IPS-18a (cell line): ENCODE measurements at regions not wholly inside any gene's neighbourhood (a gene's known extent, or its start where the extent isn't known, plus 50 kb on each side); places are given as distances from the start of the nearest gene placed in this dataset.
"Not testable (repeated sequence)": the region's sequence is repeated elsewhere in the genome, so short reads cannot be mapped to it uniquely, and the experiment has no call there.

Source experiments
- H3K27ac ChIP-seq: one replicate; pipeline ENCODE4 v1.5.1; 2013; ENCODE audit warnings: low read length
- H3K27me3 ChIP-seq: one replicate; pipeline ENCODE4 v1.6.1; 2013; ENCODE audit warnings: mild to moderate bottlenecking, low read length; ENCODE audit not compliant: control insufficient read depth, insufficient read depth
- H3K36me3 ChIP-seq: one replicate; pipeline ENCODE4 v1.6.1; 2013; ENCODE audit warnings: low read depth, low read length; ENCODE audit not compliant: control insufficient read depth
- H3K4me1 ChIP-seq: one replicate; pipeline ENCODE4 v1.6.1; 2013; ENCODE audit warnings: low read depth, low read length; ENCODE audit not compliant: control insufficient read depth
- H3K4me3 ChIP-seq: one replicate; pipeline ENCODE4 v1.5.1; 2013; ENCODE audit warnings: low read length
- H3K9ac ChIP-seq: one replicate; pipeline ENCODE4 v1.6.1; 2013; ENCODE audit warnings: mild to moderate bottlenecking, low read length, moderate library complexity
- H3K9me3 ChIP-seq: one replicate; pipeline ENCODE4 v1.6.1; 2013; ENCODE audit warnings: low read depth, low read length; ENCODE audit not compliant: control insufficient read depth

DNA sequence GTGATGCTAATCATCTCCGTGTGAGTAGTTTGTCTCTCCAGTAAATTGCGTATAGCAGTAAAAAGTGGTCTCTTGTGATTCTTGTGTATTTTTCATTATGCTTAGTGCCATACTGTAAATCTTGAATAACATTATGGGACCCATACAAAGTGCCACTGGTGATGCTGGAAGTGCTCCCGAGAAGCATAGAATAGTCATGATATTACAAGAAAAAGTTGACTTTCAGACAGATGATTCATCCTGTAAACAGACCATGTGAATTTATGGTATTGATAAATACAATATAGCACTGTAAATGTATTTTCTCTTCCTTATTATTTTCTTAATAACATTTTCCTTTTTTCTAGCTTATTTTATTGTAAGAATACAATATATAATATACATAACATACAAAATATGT, 74.6 kb upstream of the CDK6 start:
- no peak overlapping the region for H3K9ac ChIP-seq
- H3K4me3 ChIP-seq: no peak overlapping the region
- no peaks in the 10 kb centered on the region for H3K36me3 ChIP-seq
- H3K27ac ChIP-seq: no peak overlapping the region
- H3K4me1 ChIP-seq: no peaks in the 10 kb centered on the region
- H3K27me3 ChIP-seq: no peaks in the 10 kb centered on the region
- no peaks in the 10 kb centered on the region for H3K9me3 ChIP-seq

DNA sequence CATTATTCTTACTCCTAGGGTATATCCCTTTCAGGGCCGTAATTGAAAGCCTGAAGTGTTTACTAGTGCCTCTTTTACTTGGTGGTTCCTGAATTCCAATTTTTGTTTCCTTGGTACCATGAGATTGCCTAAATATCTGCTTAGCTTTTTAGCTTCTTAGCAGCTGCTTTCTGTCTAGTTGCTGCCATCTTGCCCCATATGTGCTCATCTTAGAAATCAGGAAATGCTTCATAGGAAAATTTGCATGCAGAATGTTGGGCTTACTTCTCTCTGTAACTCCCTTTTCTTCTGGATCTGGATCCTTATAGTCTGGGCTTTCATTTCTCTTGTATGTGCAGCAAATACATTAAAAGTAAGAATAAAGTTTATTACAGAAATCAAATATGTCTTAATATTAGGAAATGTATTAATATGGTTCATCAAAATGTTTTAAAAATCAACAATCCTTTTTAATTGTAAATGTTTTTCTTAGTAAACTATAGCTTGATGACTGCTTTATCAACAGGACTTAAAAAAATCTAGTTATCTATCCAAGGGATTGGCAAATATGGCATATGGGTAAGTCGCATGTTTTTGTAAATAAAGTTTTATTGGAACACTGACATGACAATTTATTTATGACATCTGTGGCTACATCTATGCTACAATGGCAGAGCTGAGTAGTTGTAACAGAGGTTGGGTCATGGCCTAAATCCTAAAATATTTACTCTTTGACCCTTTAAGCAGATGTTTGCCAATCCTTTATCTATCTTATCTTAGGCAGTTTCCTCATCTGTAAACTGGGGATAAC, 73.5 kb upstream of the CDK6 start:
- Histone ChIP-seq H3K36me3 (no peaks in the 10 kb centered on the region), H3K27ac (no peak overlapping the region), H3K9ac (no peak overlapping the region), H3K4me1 (no peaks in the 10 kb centered on the region), H3K9me3 (no peaks in the 10 kb centered on the region), H3K27me3 (no peaks in the 10 kb centered on the region), H3K4me3 (no peak overlapping the region)

DNA sequence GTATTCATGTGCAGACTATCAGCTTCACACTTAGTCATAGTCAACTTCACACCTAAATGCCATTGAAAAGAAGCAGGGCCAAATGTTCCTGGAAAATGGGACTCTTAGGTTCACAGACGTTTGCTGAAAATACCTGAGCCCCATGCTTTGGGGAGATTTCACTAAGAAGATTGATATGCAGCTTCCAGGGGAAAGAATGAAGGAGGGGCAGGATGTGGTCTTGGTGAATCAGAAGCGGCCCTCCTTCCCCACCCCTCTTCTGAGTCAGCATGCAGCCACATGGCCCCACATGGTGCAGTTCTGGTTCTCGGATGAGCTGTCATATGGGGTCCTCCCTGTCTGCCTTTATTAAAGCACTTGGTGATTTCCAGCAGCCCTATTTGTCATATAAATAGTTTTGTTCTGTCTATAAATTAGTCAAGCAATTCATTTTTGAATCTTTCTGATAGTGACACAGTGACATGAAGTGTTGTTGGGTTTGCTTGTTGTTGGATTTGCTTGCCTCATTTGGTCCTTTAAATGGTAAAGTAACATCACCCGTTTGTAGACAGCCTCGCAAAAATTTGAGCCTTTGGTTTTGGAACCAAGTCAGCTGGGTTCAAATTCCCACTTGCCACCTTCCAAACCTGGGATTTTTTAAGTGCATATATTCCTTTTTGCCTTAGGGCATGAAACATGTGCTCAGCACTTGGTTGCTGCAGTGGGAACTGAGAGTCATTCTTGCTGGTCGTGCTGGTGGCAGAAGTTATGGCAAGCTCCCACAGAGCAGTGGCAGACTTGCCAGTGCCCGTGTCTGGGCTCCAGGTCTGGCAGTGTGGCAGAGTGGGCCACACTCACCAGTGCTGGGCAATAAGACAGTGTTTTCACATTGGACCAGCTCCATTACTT, 68.1 kb upstream of the CDK6 start:
- Histone ChIP-seq H3K4me1 (no peaks in the 10 kb centered on the region), H3K9ac (no peak overlapping the region), H3K36me3 (no peaks in the 10 kb centered on the region), H3K27me3 (no peaks in the 10 kb centered on the region), H3K4me3 (no peak overlapping the region), H3K27ac (no peak overlapping the region), H3K9me3 (no peaks in the 10 kb centered on the region)

DNA sequence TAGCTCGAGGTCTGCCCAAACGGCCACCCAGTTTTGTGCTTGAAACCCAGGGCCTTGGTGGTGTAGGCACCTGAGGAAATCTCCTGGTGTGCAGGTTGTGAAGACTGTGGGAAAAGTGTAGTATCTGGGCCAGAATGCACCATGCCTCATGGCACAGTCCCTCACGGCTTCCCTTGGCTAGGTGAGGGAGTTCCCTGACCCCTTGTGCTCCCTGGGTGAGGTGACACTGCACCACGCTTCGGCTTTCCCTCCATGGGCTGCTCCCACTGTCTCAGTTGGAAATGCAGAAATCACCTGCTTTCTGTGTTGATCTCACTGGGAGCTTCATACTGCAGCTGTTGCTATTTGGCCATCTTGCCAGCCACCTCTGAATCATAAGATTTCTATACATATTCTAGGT, 62.4 kb upstream of the CDK6 start:
- H3K9ac ChIP-seq: no peak overlapping the region
- H3K9me3 ChIP-seq: no peaks in the 10 kb centered on the region
- H3K27ac ChIP-seq: no peak overlapping the region
- no peaks in the 10 kb centered on the region for H3K4me1 ChIP-seq
- no peaks in the 10 kb centered on the region for H3K27me3 ChIP-seq
- no peaks in the 10 kb centered on the region for H3K36me3 ChIP-seq
- no peak overlapping the region for H3K4me3 ChIP-seq

DNA sequence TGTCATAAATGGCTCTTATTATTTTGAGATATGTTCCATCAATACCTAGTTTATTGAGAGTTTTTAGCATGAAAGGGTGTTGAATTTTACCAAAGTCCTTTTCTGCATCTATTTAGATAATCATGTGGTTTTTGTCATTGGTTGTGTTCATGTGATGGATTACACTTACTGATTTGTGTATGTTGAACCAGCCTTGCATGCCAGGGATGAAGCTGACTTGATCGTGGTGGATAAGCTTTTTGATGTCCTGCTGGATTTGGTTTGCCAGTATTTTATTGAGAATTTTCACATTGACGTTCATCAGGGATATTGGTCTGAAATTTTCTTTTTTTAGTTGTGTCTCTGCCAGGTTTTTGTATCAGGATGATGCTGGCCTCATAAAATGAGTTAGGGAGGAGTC, 58.5 kb upstream of the CDK6 start:
- H3K9me3 ChIP-seq, H3K4me3 ChIP-seq, H3K4me1 ChIP-seq, H3K27me3 ChIP-seq, H3K27ac ChIP-seq, H3K9ac ChIP-seq, H3K36me3 ChIP-seq: not testable (repeated sequence)

DNA sequence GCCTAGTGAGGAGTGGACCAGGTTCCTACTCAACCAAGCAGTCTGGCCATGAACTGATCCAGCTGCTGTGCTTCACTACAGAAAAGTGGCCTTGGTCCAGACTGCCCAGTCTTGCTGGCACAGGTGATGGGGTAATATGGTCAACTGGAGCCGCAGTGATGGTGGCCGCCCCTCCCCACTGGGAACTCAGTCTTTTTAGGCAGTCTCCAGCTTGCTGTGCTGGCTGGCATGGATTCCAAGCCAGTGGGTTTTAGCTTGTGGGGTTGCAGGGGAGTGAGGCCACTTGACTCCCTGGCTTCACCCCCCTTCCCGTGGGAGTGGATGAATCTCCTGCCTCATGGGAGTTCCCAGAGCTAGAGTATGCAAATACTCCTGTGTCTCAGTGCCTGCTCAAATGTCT, 52.7 kb upstream of the CDK6 start:
- H3K27ac ChIP-seq: no peak overlapping the region
- no peaks in the 10 kb centered on the region for H3K36me3 ChIP-seq
- H3K4me3 ChIP-seq: no peak overlapping the region
- H3K9me3 ChIP-seq: no peaks in the 10 kb centered on the region
- no peak overlapping the region for H3K9ac ChIP-seq
- no peaks in the 10 kb centered on the region for H3K27me3 ChIP-seq
- no peaks in the 10 kb centered on the region for H3K4me1 ChIP-seq
